Esophagus squamous epithelium (tissue), 5 donors: ENCODE measurements at regions not wholly inside any gene's neighbourhood (a gene's known extent, or its start where the extent isn't known, plus 50 kb on each side); places are given as distances from the start of the nearest gene placed in this dataset.
"Not testable (repeated sequence)": the region's sequence is repeated elsewhere in the genome, so short reads cannot be mapped to it uniquely, and the experiment has no call there.

ENCODE experiments used
- DNase-seq: peaks from one replicate; lab custom pipeline; 2025; lab: John Stamatoyannopoulos, UW
- H3K27ac ChIP-seq, 4 donors: fragments of 200-600 bp; sonication (generic); one replicate each; pipeline ENCODE4 v1.5.1; 2016 to 2019; ENCODE audit warnings: mild to moderate bottlenecking in 1 of 4
- H3K27me3 ChIP-seq, 4 donors: fragments of 200-600 bp; sonication (generic); 1 replicate in 3 of 4; 2 replicates in 1 of 4; pipeline versions ENCODE4 v1.5.1 to v1.6.0; 2017 to 2021; ENCODE audit warnings: antibody characterized with exemption in 1 of 4
- H3K36me3 ChIP-seq, 3 donors: fragments of 200-600 bp; sonication (generic); one replicate each; pipeline ENCODE4 v1.5.1; 2016 to 2019
- H3K4me1 ChIP-seq, 3 donors: fragments of 200-600 bp; sonication (generic); one replicate each; pipeline ENCODE4 v1.5.1; 2017 to 2019
- H3K4me3 ChIP-seq, 4 donors: fragments of 200-600 bp; sonication (generic); 1 replicate in 3 of 4; 2 replicates in 1 of 4; pipeline ENCODE4 v1.5.1; 2016 to 2019; ENCODE audit warnings: mild to moderate bottlenecking in 2 of 4, moderate library complexity in 1 of 4
- H3K9me3 ChIP-seq, 3 donors: fragments of 200-600 bp; sonication (generic); one replicate each; pipeline ENCODE4 v1.5.1; 2016 to 2019
- CTCF ChIP-seq, 6 experiments: fragments of 450-650 bp in 4 of 6; fragments of 200-600 bp in 2 of 6; sonication (generic) in 2 of 6; IDR thresholded peaks; one replicate each; pipeline ENCODE4 v1.5.1; 2016 to 2019; ENCODE audit warnings: antibody characterized with exemption in 6 of 6, mild to moderate bottlenecking in 4 of 6, moderate library complexity in 4 of 6
- POLR2A ChIP-seq, 4 donors: fragments of 450-650 bp; IDR thresholded peaks; one replicate each; pipeline ENCODE4 v1.6.1; 2017; ENCODE audit warnings: antibody characterized with exemption in 4 of 4, mild to moderate bottlenecking in 4 of 4, moderate library complexity in 3 of 4
- WGBS, 2 donors: methylation state at CpG; one replicate each; pipeline ENCODE4 v1.1.5; 2018; 5-methylcytosine and 5-hydroxymethylcytosine counted together
- intact Hi-C: fragments of 100-400 bp; cut with DNase I; formaldehyde crosslinking; loops from one replicate; pipeline ENCODE4 v1.15.0; 2022
- donor health status: DM: yes; HTN: yes; CAD: no.

- no peak for DNase-seq
- H3K36me3 ChIP-seq = no peaks in the 10 kb centered on the region
- TF ChIP-seq POLR2A (IDR thresholded peaks at IDR 0.05) (no peak), CTCF (IDR thresholded peaks at IDR 0.05) (no peak)
- H3K4me1 ChIP-seq = peaks cover 0 to 43% (median 33%) of the 10 kb centered on the region in 3 donors
- no peaks in the 10 kb centered on the region for H3K9me3 ChIP-seq
- H3K4me3 ChIP-seq = no peak overlapping the region
- intact Hi-C loops = no loop called here
- no peak overlapping the region for H3K27ac ChIP-seq
- no peaks in the 10 kb centered on the region for H3K27me3 ChIP-seq
- 58 to 73% methylated on average over 1 to 2 of the region's 2 CpGs for WGBS, 2 donors
Observed at GRCh38 chr11:11209967-11210366, 143.1 kb downstream of the CSNK2A3 start.

GRCh38 chr11:11208994-11209393, 144.1 kb downstream of the CSNK2A3 start:
- DNase-seq = no peak
- H3K4me3 ChIP-seq = no peak overlapping the region
- no peaks in the 10 kb centered on the region for H3K9me3 ChIP-seq
- peaks cover 0 to 34% (median 28%) of the 10 kb centered on the region in 3 donors for H3K4me1 ChIP-seq
- H3K27ac ChIP-seq = no peak overlapping the region
- WGBS, 2 donors = 86 to 89% methylated on average over 4 of the region's 4 CpGs
- intact Hi-C loops = no loop called here
- H3K27me3 ChIP-seq = no peaks in the 10 kb centered on the region
- no peaks in the 10 kb centered on the region for H3K36me3 ChIP-seq
- no peak for TF ChIP-seq CTCF (IDR thresholded peaks at IDR 0.05)
- TF ChIP-seq POLR2A (IDR thresholded peaks at IDR 0.05) = no peak

GRCh38 chr11:11207428-11207827, 145.6 kb downstream of the CSNK2A3 start:
- WGBS, 2 donors = 85 to 90% methylated on average over 3 of the region's 3 CpGs

GRCh38 chr11:11206484-11206883, 146.6 kb downstream of the CSNK2A3 start:
- 28 to 65% methylated on average over 3 to 5 of the region's 7 CpGs for WGBS, 2 donors

More at GRCh38 chr11:11207428-11207827, 145.6 kb downstream of the CSNK2A3 start:
- peaks cover 0 to 7% (median 5%) of the 10 kb centered on the region in 3 donors for H3K9me3 ChIP-seq
- no peak overlapping the region for H3K27ac ChIP-seq
- no peaks in the 10 kb centered on the region for H3K36me3 ChIP-seq
- H3K27me3 ChIP-seq = no peaks in the 10 kb centered on the region
- H3K4me3 ChIP-seq = no peak overlapping the region
- no peak for TF ChIP-seq CTCF (IDR thresholded peaks at IDR 0.05)
- no peak for TF ChIP-seq POLR2A (IDR thresholded peaks at IDR 0.05)
- intact Hi-C loops = no loop called here
- H3K4me1 ChIP-seq = peaks cover 0 to 18% (median 14%) of the 10 kb centered on the region in 3 donors
- no peak for DNase-seq

GRCh38 chr11:11202885-11203284, 150.2 kb downstream of the CSNK2A3 start:
- no peaks in the 10 kb centered on the region for H3K36me3 ChIP-seq
- no peak for DNase-seq
- no peaks in the 10 kb centered on the region for H3K27me3 ChIP-seq
- no peak for TF ChIP-seq POLR2A (IDR thresholded peaks at IDR 0.05)
- no peak for TF ChIP-seq CTCF (IDR thresholded peaks at IDR 0.05)
- intact Hi-C loops = no loop called here
- no peak overlapping the region for H3K27ac ChIP-seq
- H3K4me1 ChIP-seq = no peaks in the 10 kb centered on the region
- 75 to 82% methylated on average over 2 of the region's 2 CpGs for WGBS, 2 donors
- no peak overlapping the region for H3K4me3 ChIP-seq
- peaks cover 0 to 8% (median 6%) of the 10 kb centered on the region in 3 donors for H3K9me3 ChIP-seq

More at GRCh38 chr11:11206484-11206883, 146.6 kb downstream of the CSNK2A3 start:
- intact Hi-C loops = no loop called here
- no peak for DNase-seq
- Histone ChIP-seq H3K4me1 (peaks cover 0 to 9% (median 6%) of the 10 kb centered on the region in 3 donors), H3K27me3 (no peaks in the 10 kb centered on the region), H3K36me3 (no peaks in the 10 kb centered on the region), H3K9me3 (peaks cover 0 to 8% (median 6%) of the 10 kb centered on the region in 3 donors), H3K4me3 (no peak overlapping the region), H3K27ac (no peak overlapping the region)
- TF ChIP-seq POLR2A (IDR thresholded peaks at IDR 0.05) = no peak
- TF ChIP-seq CTCF (IDR thresholded peaks at IDR 0.05) = no peak

GRCh38 chr11:11201302-11201701, 151.7 kb downstream of the CSNK2A3 start:
- H3K9me3 ChIP-seq, H3K4me3 ChIP-seq, H3K4me1 ChIP-seq, intact Hi-C loops, H3K36me3 ChIP-seq, H3K27ac ChIP-seq, DNase-seq, H3K27me3 ChIP-seq: not testable (repeated sequence)
- WGBS, 2 donors = 58 to 87% methylated on average over 2 to 3 of the region's 4 CpGs
